Panc1 (cell line): ENCODE measurements at regions not wholly inside any gene's neighbourhood (a gene's known extent, or its start where the extent isn't known, plus 50 kb on each side); places are given as distances from the start of the nearest gene placed in this dataset.

Experiments
- ATAC-seq: fragments of 200-7000 bp; cut with Tn5 transposase; 2 replicates; pipeline ENCODE4 v1.9.1; 2020; ENCODE audit warnings: mild to moderate bottlenecking, moderate library complexity
- BruUV-seq: library from RNA; stranded (reverse); fragments of 400-500 nt; replicated peaks from 2 replicates; lab custom pipeline; 2021; lab: Mats Ljungman, UMichigan
- CTCF ChIA-PET: fragments of 300-600 bp; sonication (Branson Sonifier 250); formaldehyde crosslinking; loops from one replicate; lab custom pipeline; 2022; ENCODE audit warnings: antibody characterized with exemption; lab: Charles Lee
- POLR2A ChIA-PET: fragments of 300-600 bp; sonication (Branson Sonifier 250); formaldehyde crosslinking; loops from one replicate; lab custom pipeline; 2022; ENCODE audit warnings: antibody characterized with exemption; lab: Charles Lee
- DNase-seq: peaks from one replicate; pipeline ENCODE4 v3.0.0-alpha.2; 2010; ENCODE audit warnings: low read depth, low spot score
- H3K27ac ChIP-seq: 2 replicates; pipeline ENCODE4 v1.5.1; 2011; ENCODE audit warnings: mild to moderate bottlenecking, low read length, inconsistent platforms
- H3K27me3 ChIP-seq: fragments of 200-500 bp; sonication (Bioruptor generic); 2 replicates; pipeline ENCODE4 v1.6.0; 2014; ENCODE audit warnings: low read length, inconsistent platforms; ENCODE audit not compliant: control insufficient read depth, insufficient read depth
- H3K36me3 ChIP-seq: fragments of 200-500 bp; sonication (Bioruptor generic); 2 replicates; pipeline ENCODE4 v1.5.1; 2014; ENCODE audit warnings: inconsistent platforms, mild to moderate bottlenecking, low read length, moderate library complexity; ENCODE audit not compliant: control insufficient read depth, insufficient read depth
- H3K4me1 ChIP-seq: 2 replicates; pipeline ENCODE4 v1.5.1; 2011; ENCODE audit warnings: inconsistent platforms, mild to moderate bottlenecking, low read length, moderate library complexity; ENCODE audit not compliant: control insufficient read depth, insufficient read depth
- H3K4me3 ChIP-seq, 2 experiments: 2 replicates each; pipeline ENCODE4 v1.5.1; 2011 to 2012; ENCODE audit warnings: low read depth in 2 of 2, low read length in 2 of 2, mild to moderate bottlenecking in 2 of 2, inconsistent platforms in 1 of 2, moderate library complexity in 1 of 2
- H3K9me3 ChIP-seq: fragments of 200-500 bp; sonication (Bioruptor generic); 2 replicates; pipeline ENCODE4 v1.5.1; 2014; ENCODE audit warnings: low read depth, mild to moderate bottlenecking, inconsistent platforms, low read length, moderate library complexity; ENCODE audit not compliant: control insufficient read depth, insufficient read depth
- POLR2AphosphoS5 ChIP-seq: IDR thresholded peaks from 2 replicates; pipeline ENCODE4 v1.6.1; 2012; ENCODE audit warnings: mild to moderate bottlenecking, low read depth, low read length, moderate library complexity
- REST ChIP-seq, 2 experiments: IDR thresholded peaks; 2 replicates each; pipeline ENCODE4 v1.6.1; 2011 to 2012; ENCODE audit warnings: low read depth in 2 of 2, control low read depth in 1 of 2, low read length in 1 of 2, mild to moderate bottlenecking in 1 of 2, moderate library complexity in 1 of 2; ENCODE audit not compliant: insufficient read depth in 1 of 2
- SIN3A ChIP-seq: IDR thresholded peaks from 2 replicates; pipeline ENCODE4 v1.6.1; 2012; ENCODE audit warnings: low read depth, mild to moderate bottlenecking, low read length, moderate library complexity, borderline replicate concordance; ENCODE audit not compliant: insufficient read depth
- TCF7L2 ChIP-seq: IDR thresholded peaks from 2 replicates; pipeline ENCODE4 v1.6.1; 2011; ENCODE audit warnings: mild to moderate bottlenecking, low read depth, low read length, inconsistent platforms
- in situ Hi-C: cut with HindIII; loops from 2 replicates; pipeline ENCODE4 v1.10.0; 2016; ENCODE audit warnings: low sequenced_read_pairs, low pct_unique_long_range_greater_than_20kb
- intact Hi-C: fragments of 100-400 bp; cut with micrococcal nuclease; formaldehyde crosslinking; loops from one replicate; pipeline ENCODE4 v1.10.0; 2022; ENCODE audit not compliant: unreplicated experiment
- TF ChIP-seq, protein P1 (sequence below): fragments of 450-650 bp; IDR thresholded peaks from 2 replicates; pipeline ENCODE4 v1.5.1; 2017; ENCODE audit warnings: mild to moderate bottlenecking

GRCh38 chr2:120461546-120462537 is 115.9 kb downstream of the INHBB start:
- TF ChIP-seq, protein P1, sequence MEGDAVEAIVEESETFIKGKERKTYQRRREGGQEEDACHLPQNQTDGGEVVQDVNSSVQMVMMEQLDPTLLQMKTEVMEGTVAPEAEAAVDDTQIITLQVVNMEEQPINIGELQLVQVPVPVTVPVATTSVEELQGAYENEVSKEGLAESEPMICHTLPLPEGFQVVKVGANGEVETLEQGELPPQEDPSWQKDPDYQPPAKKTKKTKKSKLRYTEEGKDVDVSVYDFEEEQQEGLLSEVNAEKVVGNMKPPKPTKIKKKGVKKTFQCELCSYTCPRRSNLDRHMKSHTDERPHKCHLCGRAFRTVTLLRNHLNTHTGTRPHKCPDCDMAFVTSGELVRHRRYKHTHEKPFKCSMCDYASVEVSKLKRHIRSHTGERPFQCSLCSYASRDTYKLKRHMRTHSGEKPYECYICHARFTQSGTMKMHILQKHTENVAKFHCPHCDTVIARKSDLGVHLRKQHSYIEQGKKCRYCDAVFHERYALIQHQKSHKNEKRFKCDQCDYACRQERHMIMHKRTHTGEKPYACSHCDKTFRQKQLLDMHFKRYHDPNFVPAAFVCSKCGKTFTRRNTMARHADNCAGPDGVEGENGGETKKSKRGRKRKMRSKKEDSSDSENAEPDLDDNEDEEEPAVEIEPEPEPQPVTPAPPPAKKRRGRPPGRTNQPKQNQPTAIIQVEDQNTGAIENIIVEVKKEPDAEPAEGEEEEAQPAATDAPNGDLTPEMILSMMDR, result no peak
- TF ChIP-seq POLR2AphosphoS5, result no peak
- TF ChIP-seq REST (IDR thresholded peaks at IDR 0.05; ENCODE audit: insufficient read depth in 1 of 2, low read depth in 2 of 2, low read length in 1 of 2), result no peak
- H3K27ac ChIP-seq, result no peak overlapping the region
- peaks cover 4% of the 10 kb centered on the region; the same call in 1 of the 2 replicates for H3K9me3 ChIP-seq
- no peak overlapping the region for H3K4me3 ChIP-seq
- in situ Hi-C loops, result no loop called here
- no peak for ATAC-seq
- no peaks in the 10 kb centered on the region for H3K27me3 ChIP-seq
- no peaks in the 10 kb centered on the region for H3K36me3 ChIP-seq
- POLR2A ChIA-PET, result no interaction called here
- CTCF ChIA-PET, result no interaction called here
- peaks cover 3% of the 10 kb centered on the region; the same call in 1 of the 2 replicates for H3K4me1 ChIP-seq
- no peak for DNase-seq
- intact Hi-C loops, result no loop called here
- no TSS peak for BruUV-seq

- no TSS peak for BruUV-seq
- in situ Hi-C loops, result no loop called here
- Histone ChIP-seq H3K4me1 (peaks cover 3% of the 10 kb centered on the region; the same call in 1 of the 2 replicates), H3K9me3 (no peaks in the 10 kb centered on the region; the same call in 1 of the 2 replicates), H3K27ac (no peak overlapping the region), H3K36me3 (no peaks in the 10 kb centered on the region), H3K27me3 (no peaks in the 10 kb centered on the region), H3K4me3 (no peak overlapping the region)
- intact Hi-C loops, result no loop called here
- ChIA-PET CTCF (interaction anchor here (1.2 kb wide), 1 partner anchor 58 kb away, joined by 3 read pairs; no protein-coding TSS in a partner anchor), POLR2A (no interaction called here)
- no peak for DNase-seq
- ATAC-seq, result peak; percentile 64; the same call in 1 of the 2 replicates
- TF ChIP-seq SIN3A (no peak), POLR2AphosphoS5 (no peak), TCF7L2 (no peak), REST (IDR thresholded peaks at IDR 0.05; ENCODE audit: insufficient read depth in 1 of 2, low read depth in 2 of 2, low read length in 1 of 2) (no peak)
- TF ChIP-seq, protein P1, result no peak
These were observed 117.6 kb downstream of the INHBB start for GRCh38 chr2:120463527-120463926.
